Neural cell (in vitro differentiated cells): ENCODE measurements at regions not wholly inside any gene's neighbourhood (a gene's known extent, or its start where the extent isn't known, plus 50 kb on each side); places are given as distances from the start of the nearest gene placed in this dataset.

ENCODE experiments used
- H2AFZ ChIP-seq: fragments of 200-600, 300-800 bp; sonication (generic), shearing (Covaris generic); 2 replicates; pipeline ENCODE4 v1.6.0; 2014; ENCODE audit warnings: low read depth, mild to moderate bottlenecking, antibody characterized with exemption, low read length, moderate library complexity
- H3F3A ChIP-seq: fragments of 200-600 bp; shearing (Covaris generic); 2 replicates; pipeline ENCODE4 v1.6.1; 2016; ENCODE audit warnings: mild to moderate bottlenecking, moderate library complexity, mixed read lengths, antibody characterized with exemption, low read length; ENCODE audit not compliant: insufficient read depth, poor library complexity, severe bottlenecking
- H3K27ac ChIP-seq: fragments of 200-600, 300-800 bp; sonication (generic), shearing (Covaris generic); 2 replicates; pipeline ENCODE4 v1.5.1; 2014; ENCODE audit warnings: mild to moderate bottlenecking, low read length, moderate library complexity
- H3K27me3 ChIP-seq: fragments of 300-800, 200-600 bp; sonication (generic), shearing (Covaris generic); 2 replicates; pipeline ENCODE4 v1.6.0; 2014; ENCODE audit warnings: mild to moderate bottlenecking, low read depth, low read length, moderate library complexity; ENCODE audit not compliant: insufficient read depth
- H3K36me3 ChIP-seq: fragments of 300-800, 200-600 bp; sonication (generic), shearing (Covaris generic); 2 replicates; pipeline ENCODE4 v1.5.1; 2014; ENCODE audit warnings: mild to moderate bottlenecking, antibody characterized with exemption, low read length, moderate library complexity; ENCODE audit not compliant: insufficient read depth
- H3K4me2 ChIP-seq: fragments of 300-800, 200-600 bp; sonication (generic), shearing (Covaris generic); 2 replicates; pipeline ENCODE4 v1.6.0; 2014; ENCODE audit warnings: mild to moderate bottlenecking, low read length
- H3K4me3 ChIP-seq: fragments of 300-800, 200-600 bp; sonication (generic), shearing (Covaris generic); 2 replicates; pipeline ENCODE4 v1.5.1; 2014; ENCODE audit warnings: mild to moderate bottlenecking, low read length, moderate library complexity
- H3K79me2 ChIP-seq: fragments of 200-600 bp; shearing (Covaris generic); replicated peaks from 2 replicates; pipeline ENCODE4 v1.6.0; 2014; ENCODE audit warnings: mild to moderate bottlenecking, low read length, moderate library complexity; ENCODE audit not compliant: insufficient read depth
- H3K9ac ChIP-seq: fragments of 300-800, 200-600 bp; sonication (generic), shearing (Covaris generic); 2 replicates; pipeline ENCODE4 v1.6.1; 2016; ENCODE audit warnings: mild to moderate bottlenecking, low read length, mixed read lengths
- H3K9me2 ChIP-seq: fragments of 200-600 bp; shearing (Covaris generic); 2 replicates; pipeline ENCODE4 v1.6.1; 2016; ENCODE audit warnings: mild to moderate bottlenecking, low read length, mixed read lengths; ENCODE audit not compliant: insufficient read depth
- H3K9me3 ChIP-seq: fragments of 200-600, 300-800 bp; sonication (generic), shearing (Covaris generic); 2 replicates; pipeline ENCODE4 v1.6.1; 2016; ENCODE audit warnings: mild to moderate bottlenecking, mixed run types, low read length, moderate library complexity, mixed read lengths
- H4K20me1 ChIP-seq: fragments of 200-600 bp; shearing (Covaris generic); 2 replicates; pipeline ENCODE4 v1.6.1; 2016; ENCODE audit warnings: mild to moderate bottlenecking, mixed run types; ENCODE audit not compliant: insufficient read depth
- EP300 ChIP-seq: fragments of 450-650 bp; conservative IDR thresholded peaks from 2 replicates; pipeline ENCODE4 v1.6.1; 2014; ENCODE audit warnings: antibody characterized with exemption, mild to moderate bottlenecking, moderate library complexity; ENCODE audit not compliant: poor library complexity, severe bottlenecking
- EZH2 ChIP-seq: fragments of 200-600, 300-800 bp; shearing (Covaris generic), sonication (generic); IDR thresholded peaks from 2 replicates; pipeline ENCODE4 v1.6.1; 2014; ENCODE audit warnings: antibody characterized with exemption, low read length, borderline replicate concordance, mild to moderate bottlenecking; ENCODE audit not compliant: insufficient read depth, poor library complexity, severe bottlenecking
- MXI1 ChIP-seq: fragments of 450-650 bp; conservative IDR thresholded peaks from 2 replicates; pipeline ENCODE4 v1.6.1; 2014; ENCODE audit warnings: antibody characterized with exemption, mild to moderate bottlenecking; ENCODE audit not compliant: poor library complexity, severe bottlenecking
- POLR2AphosphoS5 ChIP-seq: IDR thresholded peaks from 2 replicates; pipeline ENCODE4 v1.6.1; 2012
- RAD21 ChIP-seq: fragments of 450-650 bp; conservative IDR thresholded peaks from 2 replicates; pipeline ENCODE4 v1.6.1; 2014; ENCODE audit warnings: antibody characterized with exemption, mild to moderate bottlenecking, moderate library complexity
- SMC3 ChIP-seq: fragments of 450-650 bp; conservative IDR thresholded peaks from 2 replicates; pipeline ENCODE4 v1.6.1; 2014; ENCODE audit warnings: antibody characterized with exemption, mild to moderate bottlenecking, moderate library complexity; ENCODE audit not compliant: poor library complexity
- TAF1 ChIP-seq: IDR thresholded peaks from 2 replicates; pipeline ENCODE4 v1.6.1; 2012; ENCODE audit warnings: low read depth
- TF ChIP-seq, protein P1 (sequence below): fragments of 450-650 bp; IDR thresholded peaks from 2 replicates; pipeline ENCODE4 v1.5.1; 2014; ENCODE audit warnings: antibody characterized with exemption, mild to moderate bottlenecking, moderate library complexity; ENCODE audit not compliant: poor library complexity, severe bottlenecking
- TF ChIP-seq, protein P2 (sequence below): IDR thresholded peaks from 2 replicates; pipeline ENCODE4 v1.6.1; 2012; ENCODE audit warnings: borderline replicate concordance

GRCh38 chr11:113555071-113555619 is 79.9 kb upstream of the DRD2 start:
- H2AFZ ChIP-seq = no peak overlapping the region
- TF ChIP-seq TAF1 (no peak), RAD21 (no peak), EZH2 (no peak), MXI1 (no peak), POLR2AphosphoS5 (no peak), EP300 (no peak), SMC3 (no peak)
- TF ChIP-seq, protein P1, sequence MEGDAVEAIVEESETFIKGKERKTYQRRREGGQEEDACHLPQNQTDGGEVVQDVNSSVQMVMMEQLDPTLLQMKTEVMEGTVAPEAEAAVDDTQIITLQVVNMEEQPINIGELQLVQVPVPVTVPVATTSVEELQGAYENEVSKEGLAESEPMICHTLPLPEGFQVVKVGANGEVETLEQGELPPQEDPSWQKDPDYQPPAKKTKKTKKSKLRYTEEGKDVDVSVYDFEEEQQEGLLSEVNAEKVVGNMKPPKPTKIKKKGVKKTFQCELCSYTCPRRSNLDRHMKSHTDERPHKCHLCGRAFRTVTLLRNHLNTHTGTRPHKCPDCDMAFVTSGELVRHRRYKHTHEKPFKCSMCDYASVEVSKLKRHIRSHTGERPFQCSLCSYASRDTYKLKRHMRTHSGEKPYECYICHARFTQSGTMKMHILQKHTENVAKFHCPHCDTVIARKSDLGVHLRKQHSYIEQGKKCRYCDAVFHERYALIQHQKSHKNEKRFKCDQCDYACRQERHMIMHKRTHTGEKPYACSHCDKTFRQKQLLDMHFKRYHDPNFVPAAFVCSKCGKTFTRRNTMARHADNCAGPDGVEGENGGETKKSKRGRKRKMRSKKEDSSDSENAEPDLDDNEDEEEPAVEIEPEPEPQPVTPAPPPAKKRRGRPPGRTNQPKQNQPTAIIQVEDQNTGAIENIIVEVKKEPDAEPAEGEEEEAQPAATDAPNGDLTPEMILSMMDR = no peak
- TF ChIP-seq, protein P2, sequence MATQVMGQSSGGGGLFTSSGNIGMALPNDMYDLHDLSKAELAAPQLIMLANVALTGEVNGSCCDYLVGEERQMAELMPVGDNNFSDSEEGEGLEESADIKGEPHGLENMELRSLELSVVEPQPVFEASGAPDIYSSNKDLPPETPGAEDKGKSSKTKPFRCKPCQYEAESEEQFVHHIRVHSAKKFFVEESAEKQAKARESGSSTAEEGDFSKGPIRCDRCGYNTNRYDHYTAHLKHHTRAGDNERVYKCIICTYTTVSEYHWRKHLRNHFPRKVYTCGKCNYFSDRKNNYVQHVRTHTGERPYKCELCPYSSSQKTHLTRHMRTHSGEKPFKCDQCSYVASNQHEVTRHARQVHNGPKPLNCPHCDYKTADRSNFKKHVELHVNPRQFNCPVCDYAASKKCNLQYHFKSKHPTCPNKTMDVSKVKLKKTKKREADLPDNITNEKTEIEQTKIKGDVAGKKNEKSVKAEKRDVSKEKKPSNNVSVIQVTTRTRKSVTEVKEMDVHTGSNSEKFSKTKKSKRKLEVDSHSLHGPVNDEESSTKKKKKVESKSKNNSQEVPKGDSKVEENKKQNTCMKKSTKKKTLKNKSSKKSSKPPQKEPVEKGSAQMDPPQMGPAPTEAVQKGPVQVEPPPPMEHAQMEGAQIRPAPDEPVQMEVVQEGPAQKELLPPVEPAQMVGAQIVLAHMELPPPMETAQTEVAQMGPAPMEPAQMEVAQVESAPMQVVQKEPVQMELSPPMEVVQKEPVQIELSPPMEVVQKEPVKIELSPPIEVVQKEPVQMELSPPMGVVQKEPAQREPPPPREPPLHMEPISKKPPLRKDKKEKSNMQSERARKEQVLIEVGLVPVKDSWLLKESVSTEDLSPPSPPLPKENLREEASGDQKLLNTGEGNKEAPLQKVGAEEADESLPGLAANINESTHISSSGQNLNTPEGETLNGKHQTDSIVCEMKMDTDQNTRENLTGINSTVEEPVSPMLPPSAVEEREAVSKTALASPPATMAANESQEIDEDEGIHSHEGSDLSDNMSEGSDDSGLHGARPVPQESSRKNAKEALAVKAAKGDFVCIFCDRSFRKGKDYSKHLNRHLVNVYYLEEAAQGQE = no peak
- H3K4me2 ChIP-seq = no peak overlapping the region
- no peaks in the 10 kb centered on the region for H3K36me3 ChIP-seq
- H3K27ac ChIP-seq = no peak overlapping the region
- H3F3A ChIP-seq = no peaks in the 10 kb centered on the region
- H3K79me2 ChIP-seq = no peaks in the 10 kb centered on the region
- no peaks in the 10 kb centered on the region for H4K20me1 ChIP-seq
- H3K9ac ChIP-seq = no peak overlapping the region
- H3K27me3 ChIP-seq = no peaks in the 10 kb centered on the region
- H3K4me3 ChIP-seq = no peak overlapping the region
- H3K9me2 ChIP-seq = no peaks in the 10 kb centered on the region
- H3K9me3 ChIP-seq = no peaks in the 10 kb centered on the region

DNA sequence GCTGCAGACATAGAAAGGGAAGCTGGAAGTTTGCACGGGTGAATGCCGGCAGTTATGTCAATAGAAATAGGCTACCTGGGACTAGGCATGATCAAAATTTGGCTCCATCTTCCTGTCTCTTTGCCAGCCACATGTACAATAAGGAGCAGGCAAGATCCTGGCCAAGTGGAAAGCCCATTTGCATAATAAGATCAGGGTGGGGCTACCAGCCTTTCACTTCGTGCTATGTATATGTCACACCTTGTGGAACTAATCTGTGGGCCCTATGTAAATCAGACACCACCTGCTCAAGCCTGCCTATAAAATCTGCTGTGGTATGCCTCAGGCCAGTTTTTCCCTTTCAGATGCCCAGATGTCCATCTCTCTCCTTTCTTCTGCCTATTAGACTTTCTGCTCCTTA is 79.3 kb upstream of the DRD2 start:
- no peaks in the 10 kb centered on the region for H3K36me3 ChIP-seq
- H3K9me2 ChIP-seq = no peaks in the 10 kb centered on the region
- TF ChIP-seq POLR2AphosphoS5 (no peak), TAF1 (no peak), EP300 (no peak), SMC3 (no peak), RAD21 (no peak), MXI1 (no peak), EZH2 (no peak)
- TF ChIP-seq, protein P1 = no peak
- TF ChIP-seq, protein P2 = no peak
- no peak overlapping the region for H3K9ac ChIP-seq
- H3K9me3 ChIP-seq = no peaks in the 10 kb centered on the region
- no peaks in the 10 kb centered on the region for H3K79me2 ChIP-seq
- no peak overlapping the region for H3K4me3 ChIP-seq
- H3K4me2 ChIP-seq = no peak overlapping the region
- no peaks in the 10 kb centered on the region for H3K27me3 ChIP-seq
- no peak overlapping the region for H2AFZ ChIP-seq
- H4K20me1 ChIP-seq = no peaks in the 10 kb centered on the region
- no peaks in the 10 kb centered on the region for H3F3A ChIP-seq
- H3K27ac ChIP-seq = no peak overlapping the region
